GM21737 (cell line): ENCODE measurements at regions not wholly inside any gene's neighbourhood (a gene's known extent, or its start where the extent isn't known, plus 50 kb on each side); places are given as distances from the start of the nearest gene placed in this dataset.

Experiments used
- ATAC-seq: cut with Tn5 transposase; IDR thresholded peaks from one replicate; pipeline ENCODE4 v1.9.1; 2021; ENCODE audit warnings: mild to moderate bottlenecking, moderate library complexity; ENCODE audit not compliant: unreplicated experiment

- ATAC-seq: no peak
Observed at GRCh38 chr20:11372876-11373790, 544.6 kb upstream of the BTBD3 start.

DNA sequence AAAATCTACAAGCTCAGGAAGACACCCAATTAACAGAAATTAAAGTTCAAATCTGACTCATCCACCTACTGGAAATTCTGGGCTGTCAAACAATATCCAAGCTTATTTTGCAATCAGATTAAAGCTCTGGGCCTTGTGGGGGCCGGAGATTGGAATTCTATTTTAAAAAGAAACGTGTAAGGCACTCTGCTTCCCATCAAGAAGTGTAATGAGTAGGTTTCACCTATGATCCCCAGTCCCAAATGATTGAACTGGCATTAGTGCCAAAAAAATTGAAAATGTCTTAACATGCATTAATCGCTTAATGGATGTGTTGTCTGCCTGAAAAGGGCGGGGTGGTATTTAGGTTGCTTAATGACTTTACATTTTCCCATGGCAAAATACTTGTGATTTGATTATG is 542.4 kb upstream of the BTBD3 start:
- ATAC-seq: no peak

DNA sequence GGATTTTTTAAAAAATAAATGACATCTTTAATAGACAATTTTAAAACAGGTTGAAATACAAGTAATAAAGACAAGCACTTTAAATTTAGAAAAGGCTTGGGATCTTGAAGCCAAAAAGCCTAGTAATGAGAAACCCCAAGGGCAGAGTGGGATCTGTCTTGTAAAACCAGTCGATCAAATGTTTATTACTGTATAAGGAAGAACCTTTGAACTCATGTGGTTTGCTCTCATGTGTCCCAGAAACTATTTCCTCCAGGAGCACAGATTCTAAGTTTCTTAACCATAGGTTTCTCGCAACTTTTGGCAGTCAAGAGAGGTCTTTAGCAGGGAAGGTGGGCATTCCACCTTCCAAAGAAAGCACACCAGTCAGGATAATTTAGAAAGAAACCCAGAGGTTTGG is 541.7 kb upstream of the BTBD3 start:
- no peak for ATAC-seq

DNA sequence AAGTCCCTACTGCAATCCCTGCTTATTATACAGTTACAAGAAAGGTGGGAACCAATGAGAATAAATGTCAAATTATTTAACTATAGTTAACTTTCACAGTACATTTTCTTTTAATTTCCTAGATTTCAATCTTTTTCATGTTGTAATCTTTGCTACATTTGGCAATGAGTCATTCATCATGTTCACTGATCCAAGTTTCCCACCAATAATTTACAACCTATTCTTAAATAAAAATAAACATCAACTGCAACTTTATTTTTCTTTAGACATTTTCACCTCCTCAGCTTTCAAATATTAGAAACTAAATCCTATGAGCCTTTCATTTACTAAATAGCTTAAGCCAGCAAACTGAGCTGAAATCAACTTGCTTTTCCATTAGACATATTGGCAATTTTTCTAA is 541.3 kb upstream of the BTBD3 start:
- ATAC-seq: no peak

GRCh38 chr20:11376998-11377397 is 540.7 kb upstream of the BTBD3 start:
- ATAC-seq: no peak

DNA sequence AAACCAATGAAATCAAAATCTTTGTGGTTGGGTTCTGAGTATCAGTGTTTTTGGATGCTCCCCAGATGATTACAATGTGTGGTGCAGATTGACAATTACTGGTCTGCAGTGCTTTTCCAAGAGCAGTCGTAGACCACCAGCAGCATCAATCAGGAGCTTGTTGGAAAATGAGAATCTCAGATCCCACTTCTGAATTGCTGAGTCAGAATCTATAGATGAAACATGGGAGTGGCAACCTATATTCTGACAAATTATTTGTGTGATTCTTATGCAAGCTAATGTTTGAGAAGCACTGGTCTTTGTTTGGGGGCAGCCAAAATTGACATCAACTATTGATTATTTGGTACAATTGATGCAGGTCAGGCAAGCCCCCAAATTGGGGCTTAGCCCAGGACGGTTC is 539.9 kb upstream of the BTBD3 start:
- ATAC-seq: no peak

- ATAC-seq: no peak
Observed at GRCh38 chr20:11378252-11378651, 539.4 kb upstream of the BTBD3 start.

- ATAC-seq: no peak
Observed at GRCh38 chr20:11379257-11380011, 538.3 kb upstream of the BTBD3 start.

DNA sequence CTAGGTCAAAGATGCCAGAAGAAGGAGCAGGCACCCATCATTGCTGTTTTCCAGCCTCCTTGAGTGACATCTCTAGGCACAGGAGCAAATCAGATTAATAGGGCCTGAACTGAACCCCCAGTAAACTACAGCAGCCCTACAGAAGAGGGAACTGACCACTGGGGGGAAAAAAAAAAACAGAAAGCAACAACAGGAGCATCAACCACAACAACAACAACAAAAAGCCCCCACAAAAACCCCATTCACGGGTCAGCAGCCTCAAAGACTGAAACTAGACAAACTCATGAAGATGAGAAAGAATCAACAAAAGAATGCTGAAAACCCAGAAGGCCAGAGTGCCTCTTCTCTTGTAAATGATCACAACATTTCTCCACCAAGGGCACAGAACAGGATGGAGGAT is 537.4 kb upstream of the BTBD3 start:
- ATAC-seq: no peak

- no peak for ATAC-seq
Observed at GRCh38 chr20:11387189-11387754, 530.4 kb upstream of the BTBD3 start.

DNA sequence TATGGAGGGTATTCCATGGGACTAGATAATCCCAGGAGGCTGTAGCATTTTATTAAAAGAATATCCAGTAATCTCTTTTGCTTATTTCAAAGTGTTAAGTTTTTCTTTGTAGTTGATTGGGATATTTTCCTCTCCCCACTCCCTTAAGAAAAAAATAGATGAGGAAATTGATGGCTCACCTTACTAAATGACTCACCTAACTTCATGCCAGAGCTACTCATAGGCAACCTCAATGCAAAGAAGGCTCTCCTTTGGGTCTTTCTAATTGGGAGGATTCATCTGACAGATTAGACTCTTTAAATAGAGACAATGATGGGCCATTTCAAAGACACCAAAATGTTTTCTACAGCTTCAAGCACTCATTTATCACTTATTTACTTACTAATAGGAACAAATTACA is 528.5 kb upstream of the BTBD3 start:
- ATAC-seq: no peak

DNA sequence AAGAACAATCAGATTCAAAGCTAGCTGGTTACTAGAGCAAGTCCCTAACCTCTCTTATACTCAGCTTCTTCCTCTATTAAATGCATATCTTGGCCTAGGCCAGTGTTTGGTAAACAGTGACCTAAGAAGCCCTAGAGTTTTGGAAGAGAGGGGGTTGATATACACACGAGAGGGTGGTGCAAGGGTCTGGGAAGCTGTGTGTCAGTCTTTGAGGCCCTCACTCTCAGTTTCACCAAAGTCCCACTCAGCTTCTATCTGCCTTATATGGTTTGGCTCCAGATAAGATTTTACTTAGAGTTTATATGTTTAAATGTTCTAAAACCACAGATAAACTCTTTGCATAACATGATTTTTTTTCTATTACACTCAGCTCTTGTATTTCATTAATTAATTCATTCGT is 526.1 kb upstream of the BTBD3 start:
- no peak for ATAC-seq

DNA sequence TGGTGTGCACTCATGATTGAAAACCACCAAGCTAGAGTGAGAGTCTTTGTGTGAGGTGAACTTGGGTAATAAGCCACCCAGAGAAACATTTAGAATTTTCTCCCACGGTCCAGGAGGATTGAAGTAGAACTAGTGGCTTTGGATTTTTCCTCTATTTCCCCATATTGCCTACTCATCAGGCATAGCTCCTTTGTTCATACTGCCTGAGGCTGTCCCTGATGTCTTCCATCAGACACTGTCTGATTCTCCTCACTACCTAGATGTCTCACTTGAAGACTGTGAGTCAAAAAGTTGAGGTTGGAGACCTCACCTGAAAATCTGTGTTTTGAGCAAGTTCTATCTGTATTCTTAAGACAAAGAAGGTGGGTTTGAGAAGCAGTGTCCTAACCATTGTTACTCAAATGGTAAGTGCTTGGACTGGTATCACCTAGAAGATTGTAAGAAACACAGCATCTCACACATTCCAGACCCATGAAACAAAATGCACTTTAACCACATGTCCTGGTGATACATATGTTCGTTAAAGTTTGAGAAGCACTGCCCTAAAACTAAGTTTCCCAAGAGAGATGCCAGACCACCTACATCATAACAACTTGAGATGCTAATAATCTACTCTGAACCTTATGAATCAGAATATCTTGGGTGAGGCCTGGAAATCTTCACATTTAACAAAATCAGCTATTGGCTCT is 523.4 kb upstream of the BTBD3 start:
- ATAC-seq: no peak

DNA sequence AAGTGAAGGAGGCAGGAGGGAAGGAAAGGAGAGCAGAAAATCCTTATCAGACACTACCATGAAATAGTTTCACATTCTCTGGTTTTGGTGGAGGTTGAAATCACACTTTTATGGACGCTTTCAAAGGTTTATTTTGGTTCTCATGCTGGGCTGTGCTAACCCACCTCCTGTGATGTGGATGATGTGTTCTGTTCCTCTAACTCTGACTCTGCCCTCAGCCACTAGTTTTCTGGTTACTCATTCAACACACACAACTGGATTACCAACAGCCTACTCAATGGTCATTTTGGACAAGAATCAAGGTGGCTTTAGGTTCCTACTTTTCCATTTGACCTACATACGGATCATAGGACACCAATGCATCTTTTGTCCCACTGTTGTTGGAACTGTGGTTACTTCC is 522.1 kb upstream of the BTBD3 start:
- ATAC-seq: no peak

DNA sequence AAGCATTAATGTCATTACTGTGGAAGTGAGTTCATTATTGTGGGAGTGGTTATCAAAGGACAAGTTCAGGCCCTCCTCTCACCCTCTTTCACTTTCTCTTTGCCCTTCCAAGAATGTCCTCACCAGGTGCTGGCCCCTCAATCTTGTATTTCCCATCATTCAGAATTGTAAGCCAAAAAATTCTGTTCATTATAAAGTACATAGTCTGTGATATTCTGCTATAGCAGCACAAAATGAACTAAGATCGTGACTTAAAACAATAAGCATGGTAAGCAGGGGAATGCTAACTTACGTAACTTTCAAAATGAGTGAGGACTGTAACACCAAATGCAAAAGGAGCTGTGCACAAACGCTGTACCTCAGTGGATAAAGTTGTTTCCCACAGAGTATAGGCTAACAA is 515.7 kb upstream of the BTBD3 start:
- no peak for ATAC-seq

DNA sequence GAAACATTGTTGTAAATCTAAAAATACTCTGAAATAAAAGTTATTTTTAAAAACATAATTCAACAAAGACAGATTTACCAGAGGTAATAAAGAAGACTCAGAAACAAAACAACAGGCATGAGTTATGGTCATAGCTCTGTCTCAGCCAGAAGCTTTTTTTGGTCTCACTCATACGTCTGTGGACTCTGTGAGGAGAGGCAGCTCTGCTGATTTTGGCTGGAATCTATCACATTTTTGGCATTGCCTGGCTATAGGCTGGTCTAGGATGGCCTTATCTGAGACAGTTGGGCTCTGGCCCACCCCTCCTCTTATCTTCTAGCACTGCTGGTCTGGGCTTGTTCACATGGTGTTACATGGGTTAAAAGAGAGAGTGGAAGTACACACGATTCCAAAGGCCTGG is 514.0 kb upstream of the BTBD3 start:
- no peak for ATAC-seq

DNA sequence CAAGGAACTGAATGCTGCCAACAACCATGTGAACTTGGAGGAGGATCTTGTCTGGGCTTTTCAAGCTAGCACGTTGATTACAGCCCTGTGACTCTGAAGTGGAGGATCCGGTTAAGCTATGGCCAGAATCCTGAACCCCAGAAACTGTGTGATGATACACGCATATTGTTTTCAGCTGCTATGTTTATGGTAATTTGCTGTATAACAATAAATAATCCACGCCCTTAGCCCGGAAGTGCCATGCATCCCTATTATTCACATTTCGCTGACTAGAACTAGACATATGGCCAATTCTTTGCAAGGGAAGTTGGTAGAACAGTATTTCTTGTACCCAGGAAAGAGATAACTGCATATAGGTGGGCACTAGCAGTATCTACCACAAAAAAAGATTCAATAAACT is 510.8 kb upstream of the BTBD3 start:
- no peak for ATAC-seq

DNA sequence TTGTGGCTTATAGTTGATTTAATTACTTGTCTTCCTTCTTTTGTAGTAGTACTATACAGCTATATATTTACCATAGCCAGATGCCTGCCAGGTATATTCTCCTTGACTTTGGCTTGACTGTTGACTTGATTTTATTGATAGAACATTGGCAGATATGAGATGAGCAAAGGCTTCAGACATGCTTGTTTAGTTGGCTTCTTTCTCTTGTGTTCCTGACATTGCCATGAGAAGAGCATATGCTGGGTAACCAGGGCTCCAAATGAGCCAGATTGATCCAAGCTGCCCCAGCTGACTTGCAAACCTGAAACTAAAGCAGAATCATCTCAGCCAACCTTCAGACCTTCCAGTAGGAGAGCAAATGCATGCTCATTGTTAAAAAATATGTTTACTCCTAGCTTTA is 508.1 kb upstream of the BTBD3 start:
- no peak for ATAC-seq

GRCh38 chr20:11411765-11412164 is 505.9 kb upstream of the BTBD3 start:
- ATAC-seq: no peak

GRCh38 chr20:11426948-11427347 is 490.7 kb upstream of the BTBD3 start:
- no peak for ATAC-seq

GRCh38 chr20:11429168-11429567 is 488.5 kb upstream of the BTBD3 start:
- ATAC-seq: no peak
